ENCODE measurements at regions not wholly inside any gene's neighbourhood (a gene's known extent, or its start where the extent isn't known, plus 50 kb on each side); places are given as distances from the start of the nearest gene placed in this dataset.
A peak's percentile ranks its signal among the peaks of the same experiment; 100 is the strongest.

DNA sequence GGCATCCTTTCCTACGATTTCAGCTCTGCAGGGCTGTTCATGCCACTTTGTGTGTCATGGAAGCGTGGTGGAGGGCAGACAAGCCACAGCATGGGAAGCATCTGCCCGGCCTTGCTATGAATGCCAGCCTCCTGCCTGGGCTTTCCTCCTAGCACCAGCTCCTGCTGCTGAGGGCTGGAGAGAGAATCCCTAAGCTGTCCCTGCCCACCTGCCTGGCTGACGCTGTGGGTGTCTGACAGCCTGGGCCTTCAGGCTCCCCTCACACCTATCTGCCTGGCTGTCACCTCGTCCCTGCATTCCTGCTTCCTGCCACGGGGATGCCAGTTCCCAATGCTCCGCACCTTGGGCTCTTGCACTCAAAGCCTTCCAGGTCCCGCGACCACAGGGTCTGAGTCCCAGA is 606.5 kb upstream of the MGMT start:
- no peak for DNase-seq

DNA sequence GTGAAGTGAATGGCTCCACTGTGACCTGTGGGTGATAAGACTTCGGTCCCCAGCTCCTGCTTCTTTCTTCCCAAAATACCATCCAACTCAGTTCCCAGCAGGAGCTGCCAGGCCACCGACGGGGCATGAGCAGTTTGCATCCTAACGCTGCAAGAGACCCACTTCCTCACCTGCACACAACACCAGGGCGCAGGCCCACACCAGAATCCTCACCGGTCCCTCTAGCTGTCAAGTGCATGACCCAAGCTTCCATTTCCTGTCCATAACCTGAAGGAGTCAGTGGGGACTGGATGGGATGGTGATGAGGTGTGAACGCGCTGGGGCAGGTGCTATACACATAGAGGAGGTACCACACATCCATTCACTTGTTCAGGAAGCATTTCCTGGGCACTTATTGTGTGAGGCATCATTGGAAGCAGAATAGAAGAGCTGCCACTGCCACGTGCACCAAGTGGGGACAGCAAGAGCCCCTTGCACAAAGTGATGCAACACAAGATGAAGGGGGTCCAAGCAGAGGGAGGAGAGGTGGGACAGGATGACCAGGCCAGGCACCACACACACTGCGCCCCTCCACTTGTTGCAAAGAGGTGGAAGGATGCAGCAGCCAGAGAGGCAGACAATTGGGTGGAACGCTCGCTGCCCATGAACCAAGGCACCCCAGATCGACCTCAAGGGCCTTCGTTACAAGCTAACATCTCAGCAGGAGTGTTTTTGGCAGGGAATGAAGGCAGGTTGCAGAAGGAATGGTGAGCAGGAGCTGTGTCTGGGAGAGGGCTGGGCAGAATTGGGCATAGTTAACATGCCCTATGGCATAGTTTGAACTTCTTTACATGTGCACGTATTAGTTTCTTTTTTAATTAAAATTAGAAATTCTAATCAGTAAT is 605.8 kb upstream of the MGMT start:
- DNase-seq = no peak

DNA sequence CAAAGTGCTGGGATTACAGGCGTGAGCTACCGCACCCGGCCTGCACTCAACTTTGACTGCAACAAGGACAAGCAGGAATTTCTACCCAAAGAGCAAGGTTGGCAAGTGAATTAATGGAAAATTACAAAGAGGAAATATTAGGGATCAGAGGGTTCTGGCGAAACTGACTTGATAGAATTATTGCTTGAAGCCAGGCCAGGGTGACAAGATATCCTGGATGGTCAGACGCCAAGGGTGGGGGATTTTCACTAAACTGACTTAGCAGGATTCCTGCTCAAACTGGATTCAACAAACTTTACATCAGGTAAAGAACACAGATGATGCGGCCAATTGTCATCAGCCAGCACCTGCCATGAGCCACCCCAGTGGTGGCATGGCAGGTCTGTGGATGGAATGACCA is 603.6 kb upstream of the MGMT start:
- DNase-seq = no peak

DNA sequence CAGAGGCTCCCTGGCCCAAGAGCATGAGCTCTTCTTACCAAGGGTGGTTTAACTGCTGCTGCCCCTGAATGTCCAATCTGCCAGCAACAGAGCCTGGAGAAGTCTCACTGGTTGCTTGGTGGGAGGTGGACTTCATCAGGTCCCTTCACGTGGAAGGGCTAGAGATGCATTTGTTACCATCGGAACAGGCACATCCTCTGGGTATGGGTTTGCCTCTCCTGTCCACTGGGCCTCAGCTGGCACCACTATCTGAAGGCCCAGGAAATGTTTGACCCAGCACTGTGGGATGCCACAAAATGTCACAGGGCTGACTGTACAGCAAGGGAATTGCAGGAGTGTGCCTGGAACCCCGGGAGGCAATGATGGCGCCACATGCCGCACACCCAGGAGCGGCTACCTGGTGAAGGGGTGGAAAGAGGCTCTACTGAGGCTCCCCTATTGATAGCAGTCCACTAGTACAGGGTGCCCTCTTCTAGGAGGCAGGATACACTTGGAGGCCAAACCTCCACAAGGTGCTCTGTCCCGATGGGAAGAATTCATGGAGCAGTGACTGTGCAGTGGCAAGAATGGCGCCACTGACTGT is 603.1 kb upstream of the MGMT start:
- DNase-seq = no peak

DNA sequence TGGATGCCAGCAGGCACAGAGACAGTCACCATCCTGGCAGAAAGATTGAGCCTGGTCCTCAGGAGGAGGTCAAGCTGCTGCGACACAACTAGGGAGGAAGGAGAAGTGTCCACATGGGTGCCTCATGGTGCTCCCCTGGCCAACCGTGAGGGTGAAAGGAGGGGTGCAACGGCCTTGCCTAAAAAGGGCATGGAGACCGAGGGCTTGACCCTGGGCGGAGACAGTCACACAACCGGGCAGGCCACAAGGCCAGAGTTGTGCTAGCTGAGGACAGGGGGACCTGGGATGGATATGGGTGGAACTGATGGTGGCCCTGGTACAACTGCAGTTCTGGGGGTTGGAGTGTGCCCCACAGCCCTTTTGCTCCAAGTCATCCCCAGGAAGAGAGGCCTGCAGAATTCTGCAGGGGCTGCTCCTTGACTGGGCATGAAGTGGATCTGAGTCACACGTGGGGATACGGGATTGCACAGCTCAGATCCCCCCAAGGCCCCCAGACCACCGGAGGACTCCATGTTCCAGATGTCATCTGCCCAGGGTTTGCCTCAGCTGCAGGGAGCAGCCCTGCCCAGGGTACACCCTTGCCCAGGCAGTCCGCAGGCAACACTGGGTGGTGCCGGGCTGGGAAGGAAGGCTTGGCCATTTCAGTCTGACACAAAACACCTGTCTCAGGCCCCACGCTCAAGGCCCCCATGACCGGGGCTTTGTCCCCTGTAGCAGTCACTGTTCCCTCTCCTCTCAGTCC is 602.3 kb upstream of the MGMT start:
- DNase-seq = no peak

DNA sequence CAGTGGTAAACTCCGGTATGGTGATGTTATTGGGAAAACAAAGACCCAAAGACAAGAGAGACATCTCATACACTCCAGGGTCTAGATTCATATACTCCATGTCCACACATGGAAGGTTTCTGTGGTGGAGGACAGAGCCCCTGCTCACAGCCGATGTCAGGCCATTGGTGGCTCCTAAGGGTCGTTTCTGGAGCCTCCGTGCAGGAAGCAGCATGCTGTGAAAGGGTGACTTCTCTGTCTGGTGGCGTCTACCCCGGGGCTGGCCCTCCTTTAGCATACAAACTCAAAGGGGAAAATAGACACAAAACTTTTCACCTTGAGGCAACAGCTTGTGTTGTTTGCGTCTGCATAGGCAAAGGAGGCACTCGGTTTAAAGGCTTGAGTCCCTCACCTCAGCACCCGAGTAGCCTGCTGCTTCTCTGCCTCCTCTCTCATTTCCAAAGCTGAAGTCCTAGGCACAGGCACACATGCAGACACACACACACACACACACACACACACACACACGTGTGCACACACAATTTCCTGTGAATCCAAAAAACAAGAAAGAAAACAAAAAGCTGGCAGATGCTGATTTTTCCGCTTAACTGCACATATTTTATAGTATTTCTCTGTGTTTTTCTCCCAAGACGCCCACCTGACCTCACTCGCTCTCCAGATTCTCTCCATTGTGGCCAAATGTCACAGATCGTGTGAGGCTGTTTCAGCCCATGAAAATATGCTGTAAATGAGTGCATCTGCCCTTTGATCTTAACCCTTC is 601.4 kb upstream of the MGMT start:
- DNase-seq = peak; percentile 66

DNA sequence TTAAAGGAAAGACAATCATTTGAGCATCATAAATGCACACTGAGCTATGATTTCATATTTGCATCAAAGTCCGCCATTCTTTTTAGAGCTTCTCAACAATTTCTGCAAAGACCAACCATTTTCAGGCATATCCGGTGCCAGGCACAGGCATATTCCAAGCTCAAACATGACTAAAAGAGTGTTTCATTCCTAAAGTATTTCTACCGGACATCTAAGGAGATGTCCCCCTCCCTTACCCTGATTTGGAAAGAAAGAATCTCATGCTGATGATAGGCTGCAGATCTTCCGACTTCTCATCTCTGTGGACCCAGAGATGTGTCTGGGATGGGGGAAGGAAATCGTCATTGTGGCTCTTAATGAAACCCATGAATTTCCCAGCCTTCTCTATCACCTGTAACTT is 600.5 kb upstream of the MGMT start:
- no peak for DNase-seq

DNA sequence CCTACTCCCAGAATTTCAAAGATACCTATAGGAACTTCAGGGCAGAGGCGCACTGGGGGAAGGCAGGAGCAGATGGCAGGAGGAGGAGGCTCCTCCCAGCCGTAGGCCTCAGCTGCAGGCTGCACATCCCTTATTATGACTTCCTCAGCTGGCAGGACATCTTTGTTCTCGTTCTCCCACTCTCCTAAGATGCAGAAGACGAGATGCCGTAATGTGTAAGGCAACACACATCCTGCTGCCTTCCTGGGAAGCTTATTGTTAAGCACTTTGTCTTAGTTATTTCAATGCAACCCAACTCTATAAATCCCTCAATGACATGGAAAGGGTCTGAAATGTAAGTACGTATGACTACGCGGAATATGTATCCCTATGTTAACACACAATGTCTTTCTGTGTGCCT is 599.8 kb upstream of the MGMT start:
- peak; percentile 24 for DNase-seq

DNA sequence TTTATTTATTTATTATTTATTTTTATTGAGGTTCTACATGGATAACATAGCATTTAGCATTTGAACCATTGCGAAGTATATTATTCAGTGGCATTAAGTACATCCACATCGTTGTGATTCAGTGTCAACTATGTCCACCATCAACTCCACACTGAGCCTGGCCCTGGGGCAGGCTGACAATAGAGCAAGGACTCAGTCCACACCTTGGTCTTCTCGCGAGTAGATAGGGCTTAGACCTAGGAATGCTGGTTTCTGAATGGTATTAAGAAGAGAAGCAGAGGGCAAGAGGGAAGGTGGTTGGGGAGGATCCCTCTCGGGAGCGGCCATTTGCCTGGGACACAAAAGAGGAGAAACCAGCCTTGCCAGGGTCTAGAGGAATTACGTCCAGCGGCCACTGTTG is 599.2 kb upstream of the MGMT start:
- no peak for DNase-seq

DNA sequence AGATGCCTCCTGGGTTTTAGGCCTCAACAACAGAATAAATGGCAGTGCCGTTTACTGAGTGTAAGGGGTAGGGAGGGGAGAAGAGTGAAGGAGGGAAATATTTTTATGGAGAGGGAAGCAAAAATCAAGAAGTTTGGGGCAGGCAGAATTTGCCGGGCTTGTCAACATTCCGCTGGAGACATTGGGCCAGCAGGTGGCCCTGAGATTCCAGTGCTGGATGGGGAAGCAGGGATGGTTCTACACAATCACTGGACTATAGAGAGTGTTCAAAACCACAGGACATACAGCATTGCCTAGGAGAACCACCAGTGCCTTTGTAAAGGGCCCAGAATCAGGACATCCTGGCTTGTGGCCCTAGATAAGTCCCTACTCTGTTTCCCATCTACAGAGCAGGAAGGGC is 598.6 kb upstream of the MGMT start:
- no peak for DNase-seq

DNA sequence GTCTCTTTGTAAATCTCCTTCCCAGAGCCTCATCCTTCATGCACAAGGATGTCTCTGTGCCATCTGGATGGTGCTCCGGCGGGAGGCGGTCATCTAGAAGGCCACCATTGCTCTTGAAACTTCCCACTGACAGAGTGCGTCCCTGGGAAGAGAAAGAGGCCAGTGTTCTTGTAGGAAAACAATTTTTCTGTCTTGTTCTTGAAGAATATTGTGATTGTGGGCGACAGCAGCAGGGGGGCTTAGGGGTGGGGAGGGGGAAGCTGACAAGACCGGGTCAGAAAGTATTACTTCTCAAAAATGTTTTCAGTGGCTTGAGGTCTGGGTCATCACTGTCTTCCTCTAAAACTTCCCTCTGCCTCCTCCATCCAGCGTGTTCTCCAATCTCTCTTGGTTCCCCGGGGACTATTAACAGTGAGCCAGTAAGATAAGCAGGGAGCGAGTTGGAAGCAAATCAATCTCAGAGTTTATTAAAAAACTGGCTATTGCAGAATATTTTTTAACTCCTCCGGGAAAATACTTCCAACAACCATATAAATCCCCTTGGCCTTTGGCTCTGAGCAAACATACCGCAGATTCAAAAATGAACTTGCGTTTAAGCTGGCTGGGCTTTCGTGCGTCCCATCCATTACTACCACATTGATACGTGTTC is 597.8 kb upstream of the MGMT start:
- DNase-seq = peak; percentile 11

DNA sequence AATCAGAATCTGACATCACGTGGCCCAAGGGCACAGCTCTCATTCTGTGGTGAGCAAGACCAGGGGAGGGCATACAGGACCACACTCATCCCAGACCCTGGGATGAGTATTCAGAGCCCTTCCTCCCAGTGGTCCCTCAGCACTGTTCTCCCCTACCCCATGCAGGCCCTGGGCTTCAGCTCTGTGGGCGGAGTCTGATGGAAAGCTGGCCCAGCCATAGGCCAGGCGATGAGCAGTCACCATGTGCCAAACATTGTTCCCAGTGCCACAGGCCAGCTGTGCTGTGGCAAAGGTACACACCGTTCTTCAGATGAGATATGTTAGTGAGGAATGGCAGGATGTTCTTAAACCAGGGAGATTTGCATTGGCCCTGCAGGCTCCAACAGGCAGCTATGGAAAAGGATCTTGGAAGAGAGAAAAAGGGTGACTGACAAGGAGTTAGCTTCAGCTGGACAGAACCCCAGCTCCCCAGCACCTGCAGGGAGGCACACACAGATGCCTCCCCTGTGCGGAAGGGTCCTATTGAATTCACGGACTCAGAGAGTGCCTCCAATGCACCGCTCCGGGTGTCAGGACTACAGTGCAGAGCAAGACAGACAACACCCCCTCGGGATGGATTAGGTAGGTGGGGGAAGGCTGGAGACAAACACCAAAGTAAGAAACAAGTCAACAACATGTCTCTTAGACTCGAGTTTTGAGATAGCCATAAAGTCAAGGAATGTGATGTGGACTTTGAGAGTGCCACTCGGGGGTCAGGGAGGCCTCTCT is 596.0 kb upstream of the MGMT start:
- DNase-seq = no peak

DNA sequence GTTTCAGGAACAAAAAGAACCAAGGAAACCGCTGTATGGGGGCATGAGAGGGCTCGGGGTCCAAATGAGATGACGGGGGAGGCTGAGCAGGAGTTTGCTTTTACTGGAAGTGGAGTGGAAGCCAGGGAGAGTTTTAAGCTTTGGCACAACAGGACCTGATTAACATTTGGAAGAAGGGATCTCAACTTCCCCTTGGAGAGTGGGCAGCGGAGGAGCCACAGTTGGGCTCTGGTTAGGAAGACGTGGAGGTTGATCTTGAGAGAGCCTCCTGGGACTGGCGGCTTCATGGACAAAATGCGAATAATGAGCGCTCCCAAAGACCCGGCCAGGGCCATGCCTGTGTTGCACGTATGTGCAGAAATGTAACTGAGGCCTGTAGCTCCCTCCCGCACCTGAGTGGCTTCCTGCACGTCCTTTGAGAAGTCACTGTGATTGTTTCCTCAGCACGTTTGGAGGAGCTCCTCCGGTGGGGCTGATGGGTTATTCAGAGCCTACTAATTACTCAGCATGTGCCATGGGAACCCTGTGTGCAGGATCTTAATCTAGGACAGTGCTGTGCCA is 595.3 kb upstream of the MGMT start:
- DNase-seq = no peak

DNA sequence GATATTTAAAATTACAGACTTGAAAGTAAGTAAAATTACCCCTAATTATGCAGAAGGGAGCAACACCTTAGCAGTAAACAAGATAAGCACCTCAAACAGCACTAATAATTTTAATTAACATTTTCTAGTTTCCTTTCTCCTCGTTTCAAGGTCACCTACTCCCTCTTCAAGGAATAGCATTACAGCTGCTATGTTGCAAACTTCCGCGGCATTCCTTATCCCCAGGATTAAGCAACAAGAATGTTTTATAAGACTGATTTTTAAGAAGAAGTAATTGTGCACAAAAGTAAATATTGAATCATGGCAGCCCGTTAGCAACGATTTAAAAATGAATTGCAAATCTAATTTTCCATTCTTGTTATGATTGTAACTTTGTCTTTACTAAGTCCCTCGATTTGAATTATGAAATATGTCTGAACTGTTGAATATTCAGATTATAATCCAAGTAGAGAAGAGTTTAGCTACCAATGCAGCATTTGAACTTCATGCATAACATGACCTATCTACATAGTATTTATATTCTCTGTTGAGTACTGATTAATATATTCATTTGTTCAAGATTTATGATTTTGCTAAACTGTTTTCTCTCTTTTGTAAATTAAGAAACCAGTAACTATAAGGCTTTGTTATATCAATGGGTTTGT is 593.5 kb upstream of the MGMT start:
- no peak for DNase-seq

DNA sequence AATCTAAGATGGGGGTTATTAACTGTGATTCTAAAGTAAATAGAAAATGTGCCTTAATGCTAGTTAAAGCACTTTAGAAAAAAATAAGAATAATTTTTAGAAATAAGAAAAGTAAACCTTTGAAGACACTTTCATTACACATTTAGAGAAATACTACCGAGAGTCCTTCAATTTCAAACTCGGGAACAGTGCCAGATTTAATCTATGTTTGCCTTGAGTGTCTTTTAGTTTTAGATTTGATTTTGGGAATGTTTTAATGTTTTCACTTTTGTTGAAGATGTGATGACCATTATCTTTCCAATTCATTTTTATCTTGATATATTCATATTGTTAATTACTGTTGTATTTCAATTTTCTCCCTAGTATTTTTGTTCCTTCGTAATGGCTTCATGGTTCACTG is 592.7 kb upstream of the MGMT start:
- peak; percentile 47 for DNase-seq

DNA sequence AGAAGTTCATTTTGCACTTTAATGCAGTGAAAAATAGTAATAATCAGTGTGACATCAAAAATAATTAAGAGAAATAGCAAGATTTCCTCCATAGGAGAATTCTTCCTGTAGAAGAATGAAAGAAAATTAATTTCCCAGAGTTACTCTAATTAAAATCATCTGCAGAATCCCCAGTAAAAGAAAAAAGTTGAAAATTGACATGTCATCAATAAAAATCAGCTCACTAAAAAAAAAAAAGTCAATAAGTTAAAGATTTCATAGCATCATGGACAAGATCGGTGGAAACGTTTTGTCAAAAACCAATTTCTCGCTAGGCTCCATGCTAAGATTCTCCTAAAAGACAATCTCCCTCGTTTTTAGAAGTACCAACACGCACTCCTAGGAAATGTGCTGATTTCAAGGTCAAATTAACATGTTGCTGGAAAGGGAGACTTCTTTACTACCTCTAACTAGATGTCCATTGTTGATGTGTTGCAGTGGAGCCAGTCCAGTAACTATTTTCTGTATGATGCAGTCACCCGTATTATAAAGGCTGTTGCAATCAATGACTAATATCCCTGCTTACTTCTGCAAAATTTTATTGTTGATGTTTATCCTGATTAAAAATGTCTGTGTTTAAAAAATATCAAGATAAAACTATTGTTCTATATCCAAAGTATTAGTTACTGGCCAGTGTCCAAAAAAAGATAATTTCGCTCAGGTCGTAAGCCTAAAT is 591.9 kb upstream of the MGMT start:
- DNase-seq = no peak

DNA sequence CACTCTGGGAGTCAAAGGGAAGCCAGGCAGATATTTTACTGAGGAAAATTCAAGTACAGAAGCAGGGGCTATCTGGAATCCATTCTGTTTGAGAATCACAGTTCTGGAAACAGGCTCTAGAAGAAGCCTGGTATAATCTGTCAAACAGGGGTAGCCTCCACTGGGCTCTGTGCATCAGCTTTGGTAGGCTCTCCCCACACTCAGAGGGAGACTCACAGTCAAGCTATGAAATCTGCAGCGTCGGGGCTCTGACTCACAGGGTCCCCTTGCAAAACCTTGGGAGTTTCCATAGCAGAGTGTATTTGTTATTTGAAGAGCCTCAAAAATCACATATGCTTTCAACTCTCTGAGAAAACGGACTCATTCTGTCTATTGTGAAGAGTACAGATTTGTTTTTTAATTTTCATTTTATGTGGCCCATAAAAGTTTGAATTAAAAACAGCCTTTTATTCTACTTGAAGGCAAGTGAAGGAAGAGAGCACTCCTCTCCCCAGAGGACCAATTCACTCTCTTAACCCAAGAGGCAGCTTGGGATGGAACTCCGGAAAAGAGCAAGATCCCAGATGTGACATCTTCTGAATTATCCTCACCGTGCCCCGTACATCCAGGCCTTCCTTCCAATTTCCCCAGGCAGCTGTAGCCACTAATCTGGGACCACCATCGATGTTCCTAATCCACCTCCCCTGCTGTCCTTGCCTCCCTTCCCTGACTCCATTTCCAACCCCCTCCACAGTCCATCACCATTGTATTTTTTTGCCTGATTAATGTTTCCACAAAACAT is 590.9 kb upstream of the MGMT start:
- peak; percentile 56 for DNase-seq

DNA sequence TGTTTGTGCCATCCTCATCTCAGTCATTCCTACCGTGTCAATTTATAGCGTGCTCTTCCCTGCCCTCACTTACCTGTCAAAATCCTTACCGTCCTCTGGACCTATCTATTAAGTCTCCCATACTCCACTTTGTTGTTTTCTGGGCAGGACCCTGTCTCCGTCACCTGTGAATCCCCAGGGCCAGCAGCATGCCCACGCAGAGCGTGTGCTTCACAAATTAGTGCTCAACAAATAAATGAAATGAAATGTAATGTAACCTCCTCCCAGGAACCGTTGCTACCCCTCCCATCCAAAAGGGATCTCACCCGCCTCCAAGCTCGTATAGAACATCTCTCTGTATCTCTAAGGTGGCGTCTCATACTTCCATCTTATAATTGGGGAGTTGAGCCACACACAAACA is 589.9 kb upstream of the MGMT start:
- no peak for DNase-seq

DNA sequence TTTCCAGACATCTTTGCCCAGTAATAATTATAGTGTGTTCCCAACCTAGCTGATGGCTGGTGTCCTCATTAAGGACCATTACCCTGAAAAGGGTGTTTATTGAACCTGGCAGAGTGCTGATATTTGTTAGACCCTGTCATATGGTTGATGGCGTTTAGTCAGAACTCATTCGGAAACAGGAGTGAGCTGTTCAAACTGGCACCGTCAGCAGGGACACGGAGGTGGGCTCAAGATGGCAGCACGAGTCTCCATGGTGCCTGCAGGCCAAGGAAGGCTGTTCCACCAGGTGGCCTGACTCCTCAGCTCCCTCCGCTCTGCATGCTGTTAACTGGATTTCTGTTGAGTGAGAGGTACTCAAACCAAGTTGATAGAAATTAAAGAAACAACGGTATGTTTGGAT is 589.1 kb upstream of the MGMT start:
- no peak for DNase-seq
